ENCODE measurements at regions not wholly inside any gene's neighbourhood (a gene's known extent, or its start where the extent isn't known, plus 50 kb on each side); places are given as distances from the start of the nearest gene placed in this dataset.
"Not testable (repeated sequence)": the region's sequence is repeated elsewhere in the genome, so short reads cannot be mapped to it uniquely, and the experiment has no call there.

GRCh38 chr5:86095092-86095491 is 522.6 kb upstream of the COX7C start:
- DNase-seq = no peak

- DNase-seq = no peak
Measured at GRCh38 chr5:86101966-86102365, 515.8 kb upstream of the COX7C start.

- DNase-seq = no peak
Measured at GRCh38 chr5:86108825-86109224, 508.9 kb upstream of the COX7C start.

GRCh38 chr5:86112249-86112648 is 505.5 kb upstream of the COX7C start:
- DNase-seq = no peak

GRCh38 chr5:86115164-86115563 is 502.6 kb upstream of the COX7C start:
- no peak for DNase-seq

- no peak for DNase-seq
Measured at GRCh38 chr5:86118542-86118941, 499.2 kb upstream of the COX7C start.

- DNase-seq = no peak
Measured at GRCh38 chr5:86124333-86124732, 493.4 kb upstream of the COX7C start.

GRCh38 chr5:86125731-86126601 is 491.8 kb upstream of the COX7C start:
- no peak for DNase-seq

GRCh38 chr5:86127696-86128095 is 490.0 kb upstream of the COX7C start:
- no peak for DNase-seq

GRCh38 chr5:86129009-86129408 is 488.7 kb upstream of the COX7C start:
- no peak for DNase-seq

GRCh38 chr5:86137297-86137696 is 480.4 kb upstream of the COX7C start:
- no peak for DNase-seq

GRCh38 chr5:86143837-86144236 is 473.9 kb upstream of the COX7C start:
- no peak for DNase-seq

GRCh38 chr5:86152988-86153560 is 464.7 kb upstream of the COX7C start:
- DNase-seq = no peak

GRCh38 chr5:86155796-86156195 is 461.9 kb upstream of the COX7C start:
- DNase-seq = no peak

- DNase-seq = no peak
Measured at GRCh38 chr5:86170194-86170593, 447.5 kb upstream of the COX7C start.

- DNase-seq = no peak
Measured at GRCh38 chr5:86175224-86175623, 442.5 kb upstream of the COX7C start.

GRCh38 chr5:86199287-86199686 is 418.5 kb upstream of the COX7C start:
- DNase-seq = no peak

GRCh38 chr5:86228147-86228546 is 389.6 kb upstream of the COX7C start:
- no peak for DNase-seq

- peak; percentile 9 for DNase-seq
Measured at GRCh38 chr5:86232246-86232645, 385.5 kb upstream of the COX7C start.

GRCh38 chr5:86244153-86244552 is 373.6 kb upstream of the COX7C start:
- no peak for DNase-seq

GRCh38 chr5:86257871-86258270 is 359.9 kb upstream of the COX7C start:
- DNase-seq = no peak

GRCh38 chr5:86284400-86285190 is 333.1 kb upstream of the COX7C start:
- DNase-seq = not testable (repeated sequence)

GRCh38 chr5:86287437-86287836 is 330.3 kb upstream of the COX7C start:
- DNase-seq = not testable (repeated sequence)

- not testable (repeated sequence) for DNase-seq
Measured at GRCh38 chr5:86289786-86290185, 328.0 kb upstream of the COX7C start.
